DLD1 (cell line): ENCODE measurements at regions not wholly inside any gene's neighbourhood (a gene's known extent, or its start where the extent isn't known, plus 50 kb on each side); places are given as distances from the start of the nearest gene placed in this dataset.

Experiments
- in situ Hi-C: cut with HindIII; loops from 2 replicates; pipeline ENCODE4 v1.10.0; 2017; ENCODE audit warnings: low sequenced_read_pairs

DNA sequence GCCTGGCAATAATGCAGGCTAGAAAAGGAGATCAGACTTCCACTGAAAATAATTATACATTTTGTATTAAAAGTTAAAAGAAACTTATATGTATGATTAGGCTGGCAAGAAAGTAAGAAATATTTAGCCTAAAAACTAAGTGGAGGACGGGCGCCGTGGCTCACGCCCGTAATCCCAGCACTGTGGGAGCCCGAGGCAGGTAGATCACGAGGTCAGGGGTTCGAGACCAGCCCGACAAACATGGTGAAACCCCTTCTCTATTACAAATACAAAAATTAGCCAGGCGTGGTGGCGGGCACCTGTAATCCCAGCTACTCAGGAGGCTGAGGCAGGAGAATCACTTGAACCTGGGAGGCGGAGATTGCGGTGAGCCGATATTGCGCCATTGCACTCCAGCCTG lies 707.0 kb downstream of the C6orf118 start:
- in situ Hi-C loops = loop anchor here (10.0 kb wide), 1 partner anchor 1878 kb away; the partner anchor contains the start of genes PACRG and PRKN

DNA sequence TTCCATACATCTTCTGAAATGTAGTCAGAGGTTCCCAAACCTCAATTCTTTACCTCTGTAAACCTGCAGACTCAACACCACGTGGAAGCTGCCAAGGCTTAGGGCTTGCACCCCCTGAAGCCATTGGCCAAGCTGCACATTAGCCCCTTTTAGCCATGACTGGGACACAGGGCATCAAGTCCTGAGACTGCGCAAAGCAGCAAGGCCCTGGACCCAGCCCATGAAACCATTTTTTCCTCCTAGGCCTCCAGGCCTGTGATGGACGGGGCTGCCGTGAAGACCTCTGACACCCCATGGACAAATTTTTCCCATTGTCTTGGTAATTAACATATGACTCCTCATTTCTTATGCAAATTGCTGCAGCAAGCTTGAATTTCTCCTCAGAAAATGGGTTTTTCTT lies 727.8 kb downstream of the C6orf118 start:
- in situ Hi-C loops = no loop called here

DNA sequence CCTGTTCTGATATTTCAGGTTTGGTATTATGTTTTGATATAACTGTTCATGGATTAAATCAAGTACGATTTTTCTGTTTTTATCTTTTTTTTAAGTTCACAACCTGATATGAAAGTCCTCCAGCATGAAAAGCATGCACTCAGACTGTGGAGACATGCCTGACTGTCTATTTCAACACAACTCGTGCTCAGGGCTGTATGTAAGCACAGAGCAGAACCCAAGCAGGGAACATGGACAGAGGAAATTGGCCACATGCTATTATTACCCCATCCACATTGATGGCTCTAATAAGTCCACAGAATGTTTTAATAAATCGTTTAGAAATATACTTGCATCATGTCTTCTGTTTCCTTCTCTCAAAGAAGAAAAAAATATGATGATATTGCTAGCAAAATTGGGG lies 730.4 kb downstream of the C6orf118 start:
- in situ Hi-C loops = no loop called here

DNA sequence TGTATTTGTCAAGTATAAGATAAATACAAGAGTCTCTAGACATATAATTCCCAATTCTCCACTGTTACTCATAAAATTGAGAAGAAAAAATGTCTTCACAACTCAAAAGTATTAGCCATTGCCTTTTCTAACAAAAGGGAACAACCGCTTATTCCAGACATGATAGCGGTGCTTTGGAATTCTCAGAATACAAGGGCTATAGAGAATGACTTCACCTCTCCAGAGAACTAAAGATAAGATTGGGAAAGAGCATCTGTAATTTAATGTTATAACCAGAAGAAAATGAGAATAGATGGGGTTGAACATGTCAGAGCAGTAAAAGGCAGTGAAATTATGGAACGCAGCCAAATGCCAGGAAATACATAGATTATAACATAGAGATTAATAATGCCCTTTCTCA lies 730.8 kb downstream of the C6orf118 start:
- in situ Hi-C loops = no loop called here

DNA sequence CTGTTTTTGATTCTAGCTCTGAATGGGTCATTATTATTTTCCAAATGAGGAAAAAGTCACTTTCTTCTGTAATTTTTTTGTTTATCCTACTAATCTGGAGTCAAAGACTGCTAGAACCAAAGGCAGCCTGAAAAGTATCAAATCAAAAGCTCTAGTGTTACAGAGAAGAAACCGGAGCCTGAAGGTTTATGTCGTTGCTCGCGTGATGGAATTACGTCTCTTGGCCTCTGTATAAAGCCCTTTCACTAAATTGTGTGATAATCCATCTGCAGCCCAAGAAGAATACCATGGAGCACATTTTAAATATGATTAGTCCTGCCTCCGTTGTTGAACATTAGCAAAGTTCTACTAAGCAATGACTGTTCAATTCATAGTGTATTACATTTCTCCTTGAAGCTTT lies 738.6 kb downstream of the C6orf118 start:
- in situ Hi-C loops = no loop called here

DNA sequence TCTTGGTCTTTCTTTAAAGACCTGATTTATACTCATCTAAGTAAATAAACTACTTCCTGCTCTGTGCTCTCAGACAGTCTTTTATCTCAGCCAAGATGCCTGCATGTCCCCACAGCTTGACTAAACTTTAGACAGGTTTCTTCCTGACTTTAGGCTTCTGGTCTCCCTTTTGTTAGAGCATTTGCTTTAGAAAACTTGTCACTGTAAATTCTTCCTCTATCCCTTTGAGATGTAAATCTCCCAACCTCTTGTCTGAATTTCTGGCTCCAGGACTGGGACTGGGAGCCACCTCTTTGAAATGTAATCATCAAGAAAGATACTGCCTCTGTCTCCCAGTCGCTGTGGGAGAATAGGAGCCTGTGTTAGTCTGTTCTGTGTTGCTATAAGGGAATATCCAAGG lies 739.9 kb downstream of the C6orf118 start:
- in situ Hi-C loops = no loop called here

DNA sequence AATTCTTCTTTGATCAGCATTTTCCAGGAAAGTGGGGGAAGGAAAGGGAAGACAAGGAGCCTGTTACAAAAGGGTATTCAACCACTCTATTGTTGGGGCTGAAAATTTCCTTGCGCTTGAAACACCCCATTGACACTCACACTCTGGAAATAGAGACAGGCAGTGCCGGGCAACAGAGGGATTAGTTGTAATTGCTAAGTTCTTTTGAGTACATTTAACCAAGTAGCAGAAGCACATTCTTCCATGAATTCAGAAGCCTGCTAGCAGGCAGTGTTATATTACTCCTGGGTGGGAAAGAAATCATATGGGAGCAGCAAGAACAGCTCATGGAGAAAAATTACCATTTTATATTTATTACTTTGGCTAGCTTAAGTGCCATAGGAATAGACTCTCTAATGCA lies 745.5 kb downstream of the C6orf118 start:
- in situ Hi-C loops = no loop called here

DNA sequence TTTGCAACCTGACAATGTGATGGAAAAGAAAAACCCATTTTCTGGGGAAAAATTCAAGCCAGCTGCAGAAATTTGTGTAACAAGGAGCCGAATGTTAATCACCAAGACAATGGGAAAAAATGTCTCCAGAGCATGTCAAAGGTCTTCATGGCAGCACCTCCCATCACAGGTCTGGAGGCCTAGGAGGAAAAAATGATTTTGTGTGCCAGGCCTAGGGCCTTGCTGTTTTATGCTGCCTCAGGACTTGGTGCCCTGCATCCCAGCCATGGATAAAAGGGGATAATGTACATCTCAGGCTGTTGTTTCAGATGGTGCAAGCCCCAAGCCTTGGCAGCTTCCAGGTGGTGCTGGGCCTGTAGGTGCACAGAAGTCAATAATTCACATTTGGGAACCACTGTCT lies 747.7 kb downstream of the C6orf118 start:
- in situ Hi-C loops = no loop called here

DNA sequence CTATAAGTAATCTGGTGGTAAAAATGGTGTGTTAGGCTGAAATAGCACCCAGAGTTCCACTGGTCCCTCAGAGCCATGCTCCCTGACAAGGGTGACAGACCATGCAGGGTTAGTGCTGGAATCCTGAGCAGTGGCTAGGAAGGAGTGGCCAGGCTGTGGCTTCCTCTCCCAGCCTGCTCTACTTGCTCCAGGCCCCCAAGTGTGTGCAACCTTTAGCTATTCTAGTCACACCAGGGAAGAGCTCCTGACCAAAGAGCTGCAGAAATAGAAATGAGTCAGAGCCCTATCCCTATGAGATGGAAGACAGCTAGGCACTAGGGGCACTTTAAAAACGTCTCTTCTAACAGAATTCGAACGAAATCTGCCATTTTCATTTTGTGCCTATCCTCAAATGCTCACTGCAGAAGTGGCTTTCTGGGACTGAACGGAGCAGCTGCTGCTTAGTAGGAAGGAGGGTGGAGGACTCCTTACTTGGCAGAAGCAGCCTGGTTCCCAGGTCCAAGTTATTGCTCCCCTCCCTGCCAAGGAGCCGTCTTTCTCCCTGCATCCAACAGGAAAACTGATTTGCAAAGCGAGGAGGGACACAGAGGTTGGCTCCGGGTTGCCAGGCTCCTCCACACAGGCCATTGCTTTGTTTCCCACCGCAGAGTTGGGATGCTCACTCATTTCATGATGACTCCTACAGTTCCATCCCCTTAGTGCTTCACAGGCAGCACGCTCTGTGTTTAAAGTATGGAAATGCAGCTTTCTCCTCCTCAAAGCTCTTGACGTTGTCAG lies 754.5 kb downstream of the C6orf118 start:
- in situ Hi-C loops = no loop called here

DNA sequence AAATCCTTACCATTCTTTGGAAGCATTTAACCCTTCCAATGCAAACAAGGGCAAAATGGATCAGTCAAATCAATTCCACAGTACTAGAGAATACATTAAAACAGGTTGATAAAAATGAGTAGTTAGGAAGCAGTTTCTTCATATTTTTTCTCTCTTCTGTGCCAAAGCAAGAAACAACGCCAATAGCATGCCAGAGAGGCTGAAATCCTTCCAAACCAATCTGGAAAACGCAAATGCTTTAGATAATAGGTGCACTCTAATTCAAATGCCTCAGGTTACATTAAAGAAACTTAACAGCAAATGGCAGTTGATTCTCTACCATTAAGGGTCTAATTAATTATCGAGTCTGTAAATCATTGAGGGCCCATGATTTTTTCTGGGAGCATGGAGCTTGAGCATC lies 755.2 kb downstream of the C6orf118 start:
- in situ Hi-C loops = no loop called here

DNA sequence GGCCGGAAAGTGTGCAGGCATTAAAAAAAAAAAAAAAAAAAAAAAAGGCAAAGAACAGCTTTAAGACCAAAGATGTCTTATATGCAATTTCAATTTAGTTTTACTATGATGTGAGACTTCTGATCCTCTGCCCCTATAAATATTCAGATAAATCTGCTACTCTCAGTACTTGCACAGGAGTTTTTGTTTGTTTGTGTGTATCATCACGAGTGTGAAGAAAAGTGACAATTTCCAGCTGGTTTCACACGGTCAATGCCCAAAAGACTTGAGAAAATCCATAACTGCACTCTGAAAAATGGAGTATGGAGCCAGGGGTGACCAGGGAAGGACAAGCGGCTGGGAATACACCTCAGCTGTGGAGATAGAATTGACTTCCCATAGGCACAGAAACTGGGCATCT lies 757.7 kb downstream of the C6orf118 start:
- in situ Hi-C loops = no loop called here

DNA sequence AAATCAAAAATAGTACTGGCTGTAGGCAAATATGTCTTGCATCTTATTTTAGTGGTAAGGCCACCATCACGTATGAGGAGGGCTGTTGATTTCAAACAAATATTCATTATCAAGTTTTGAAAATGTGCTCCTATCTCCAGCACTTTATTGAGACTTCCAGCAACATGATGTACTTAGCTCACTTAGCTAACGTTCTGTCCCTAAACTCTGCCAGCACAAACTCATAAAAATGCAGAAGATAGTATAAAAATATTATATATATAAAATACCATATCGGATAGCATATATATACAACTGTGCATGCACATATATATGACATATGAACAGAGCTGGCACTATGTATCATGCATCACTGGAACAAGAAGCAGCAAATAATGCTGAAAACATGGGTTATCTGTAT lies 762.3 kb downstream of the C6orf118 start:
- in situ Hi-C loops = no loop called here

DNA sequence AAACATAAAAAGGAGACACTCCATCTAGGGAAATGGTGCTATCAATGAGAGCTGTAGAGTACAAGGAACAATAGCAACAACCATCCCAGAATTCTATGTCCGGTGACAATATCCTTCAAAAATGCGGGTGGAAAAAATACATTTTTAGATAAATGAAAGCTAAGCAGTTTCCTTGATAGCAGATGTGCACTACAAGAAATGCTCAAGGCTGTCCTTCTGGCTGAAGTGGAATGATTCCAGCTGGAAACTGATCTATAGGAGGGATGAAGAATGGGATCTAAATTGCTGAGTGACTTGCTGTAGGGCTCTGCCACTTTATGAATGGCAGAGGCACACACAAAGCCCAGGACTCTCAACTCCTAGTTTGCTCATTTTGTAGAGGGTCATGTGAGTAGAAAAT lies 763.1 kb downstream of the C6orf118 start:
- in situ Hi-C loops = no loop called here

DNA sequence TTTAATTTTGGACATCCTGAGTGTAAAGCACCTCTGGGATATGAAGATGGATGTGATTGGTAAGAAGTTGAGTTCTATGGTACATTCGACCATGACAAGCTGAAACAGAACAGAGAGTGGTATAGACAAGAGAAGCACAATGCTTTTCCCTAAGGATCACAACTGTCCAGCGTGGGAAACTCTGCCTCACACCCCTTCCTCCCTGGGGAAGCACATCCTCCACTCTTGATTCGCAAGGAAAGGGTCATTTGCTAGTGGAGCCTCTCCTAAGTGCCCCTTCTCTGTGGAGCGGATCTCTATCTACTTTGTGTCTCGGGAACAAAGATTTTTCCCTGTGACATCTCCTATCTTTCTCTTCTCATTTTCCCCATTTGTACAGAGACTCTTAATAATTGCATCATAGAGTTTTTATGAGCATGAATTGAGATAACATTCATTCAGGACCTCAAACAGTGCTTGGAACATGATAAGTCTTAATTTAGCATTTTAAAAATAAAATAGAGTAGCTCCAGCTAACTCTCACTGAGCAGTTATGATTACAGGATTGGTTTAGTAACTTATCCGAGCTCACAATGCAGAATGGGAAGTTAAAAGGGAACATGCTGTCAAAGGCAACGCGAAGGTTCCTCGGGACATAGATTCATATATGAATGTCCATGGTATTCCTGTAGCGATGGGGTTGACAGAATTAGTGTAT lies 775.2 kb downstream of the C6orf118 start:
- in situ Hi-C loops = no loop called here

DNA sequence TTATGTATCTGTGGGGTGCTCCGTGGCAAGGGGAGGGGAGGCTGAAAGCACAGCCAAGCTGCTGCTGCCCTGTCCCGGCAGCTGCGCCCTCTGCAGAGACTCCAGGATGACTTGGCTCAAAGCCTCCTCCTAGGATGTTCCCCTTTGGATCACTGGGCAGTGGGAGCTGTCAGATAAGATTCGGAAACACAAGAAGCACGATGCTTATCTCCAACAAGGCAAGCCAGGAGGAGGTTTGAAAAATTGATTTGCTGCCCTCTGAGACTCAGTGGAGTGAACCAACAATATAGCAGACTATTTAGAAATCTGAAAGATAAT lies 776.4 kb downstream of the C6orf118 start:
- in situ Hi-C loops = no loop called here

DNA sequence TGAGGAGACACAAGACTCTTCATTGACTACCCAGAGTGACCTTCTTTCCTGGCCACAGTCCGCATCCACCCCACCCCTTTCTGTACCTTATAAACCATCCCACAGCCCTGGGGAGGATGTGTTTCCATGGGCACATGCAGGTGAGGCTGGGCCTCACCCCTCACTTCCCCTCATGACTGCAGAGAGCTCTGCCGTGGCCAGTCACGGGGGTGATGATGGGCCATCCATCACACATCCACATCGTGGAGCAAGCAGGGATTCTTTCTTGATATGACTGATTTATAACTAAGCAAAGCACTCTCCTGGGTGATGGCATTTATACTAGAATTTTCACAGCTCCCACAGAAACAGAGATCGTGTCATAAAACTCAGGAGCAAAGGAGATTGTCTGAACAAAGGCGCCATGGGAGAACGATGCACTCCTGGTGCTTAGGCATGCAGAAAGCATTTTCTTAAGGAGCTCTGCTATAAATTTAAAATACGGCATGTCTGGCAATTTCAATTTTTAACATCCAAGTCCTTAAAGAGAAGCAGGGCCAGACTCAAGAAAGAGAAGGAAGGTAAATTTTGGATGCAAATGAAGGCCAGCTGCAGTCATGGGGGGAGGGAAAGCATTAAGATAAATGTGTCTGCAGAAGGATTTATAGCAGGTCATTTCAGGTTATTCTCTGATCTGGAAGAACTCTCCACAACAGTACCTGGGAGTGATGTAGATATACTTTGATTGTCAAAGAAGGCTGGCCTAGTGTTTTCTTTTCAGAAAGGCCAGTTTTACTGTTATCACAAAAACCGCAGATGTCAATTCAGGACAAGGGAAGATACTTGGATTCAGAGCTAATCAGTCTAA lies 777.0 kb downstream of the C6orf118 start:
- in situ Hi-C loops = no loop called here

DNA sequence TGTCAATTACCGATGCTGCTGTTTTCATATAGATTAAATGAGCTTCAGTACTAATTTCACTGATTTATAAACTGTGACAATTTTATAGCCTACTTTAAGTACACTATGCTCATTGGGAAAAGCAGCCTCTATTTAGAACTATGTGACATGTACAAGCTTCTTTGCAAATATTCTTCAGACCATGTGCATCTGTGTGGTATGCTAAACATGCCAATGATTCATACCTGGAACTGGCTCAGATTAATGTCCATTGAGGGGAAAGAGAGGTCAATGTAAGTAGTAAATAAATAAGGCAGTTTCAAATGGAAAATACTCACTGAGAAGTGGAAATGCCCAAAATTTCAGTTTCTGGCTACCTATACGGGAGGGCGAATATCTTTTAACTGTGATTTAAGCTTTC lies 777.7 kb downstream of the C6orf118 start:
- in situ Hi-C loops = no loop called here

DNA sequence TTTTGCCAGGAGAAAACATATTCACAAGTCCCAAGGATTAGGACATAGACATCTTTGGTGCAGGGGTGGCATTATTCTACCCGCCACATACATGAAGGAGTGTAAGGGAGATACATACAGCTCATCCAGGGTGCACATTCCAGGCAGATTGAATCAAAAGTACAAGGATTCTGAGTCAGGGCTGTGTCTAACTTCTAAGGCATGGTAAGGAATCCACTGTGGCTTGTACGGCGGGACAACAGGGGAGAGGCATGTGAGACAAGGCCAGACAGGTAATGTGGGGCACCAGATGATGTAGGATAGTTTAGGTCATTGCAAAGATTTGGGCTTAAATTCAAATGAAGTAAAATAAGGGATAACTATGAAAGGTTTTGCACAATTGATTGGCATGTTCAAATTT lies 780.9 kb downstream of the C6orf118 start:
- in situ Hi-C loops = no loop called here

DNA sequence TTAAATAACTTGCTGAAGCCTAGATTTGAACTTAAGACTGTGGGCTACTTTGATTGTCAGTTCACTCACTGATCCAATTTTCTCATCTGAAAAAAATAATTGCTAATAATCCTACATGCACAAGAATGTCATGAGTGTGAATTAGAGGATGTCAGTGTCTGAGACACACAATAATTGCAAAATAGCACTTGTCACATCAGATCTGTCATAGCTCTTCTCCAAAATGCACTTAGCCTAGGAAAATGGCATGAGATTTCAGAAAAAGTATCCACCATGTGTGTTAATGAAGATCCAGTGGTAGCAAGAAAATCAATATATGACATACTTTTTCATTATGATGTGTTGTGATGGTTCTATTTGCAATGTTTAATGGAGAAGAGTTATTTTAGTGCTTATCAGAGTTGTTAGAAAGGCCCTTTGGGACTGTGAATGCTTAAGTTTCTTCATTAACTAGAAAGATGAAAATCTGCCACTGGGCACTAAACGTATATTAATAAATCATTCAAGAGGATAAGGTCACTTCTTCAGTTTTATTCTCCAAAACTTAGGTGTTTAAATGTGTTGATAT lies 786.2 kb downstream of the C6orf118 start:
- in situ Hi-C loops = no loop called here

DNA sequence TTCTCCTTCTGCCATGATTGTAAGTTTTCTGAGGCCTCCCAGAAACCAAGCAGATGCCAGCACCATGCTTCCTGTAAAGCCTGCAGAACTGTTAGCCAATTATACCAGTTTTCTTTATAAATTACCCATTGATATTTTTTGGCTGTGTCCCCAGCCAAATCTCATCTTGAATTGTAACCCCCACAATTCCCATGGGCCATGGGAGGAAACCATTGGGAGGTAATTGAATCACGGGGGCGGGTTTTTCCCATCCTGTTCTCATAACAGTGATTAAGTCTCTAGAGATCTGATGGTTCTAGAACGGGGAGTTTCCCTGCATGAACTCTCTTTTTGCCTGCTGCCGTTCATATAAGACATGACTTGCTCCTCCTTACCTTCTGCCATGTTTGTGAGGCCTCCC lies 788.5 kb downstream of the C6orf118 start:
- in situ Hi-C loops = no loop called here

DNA sequence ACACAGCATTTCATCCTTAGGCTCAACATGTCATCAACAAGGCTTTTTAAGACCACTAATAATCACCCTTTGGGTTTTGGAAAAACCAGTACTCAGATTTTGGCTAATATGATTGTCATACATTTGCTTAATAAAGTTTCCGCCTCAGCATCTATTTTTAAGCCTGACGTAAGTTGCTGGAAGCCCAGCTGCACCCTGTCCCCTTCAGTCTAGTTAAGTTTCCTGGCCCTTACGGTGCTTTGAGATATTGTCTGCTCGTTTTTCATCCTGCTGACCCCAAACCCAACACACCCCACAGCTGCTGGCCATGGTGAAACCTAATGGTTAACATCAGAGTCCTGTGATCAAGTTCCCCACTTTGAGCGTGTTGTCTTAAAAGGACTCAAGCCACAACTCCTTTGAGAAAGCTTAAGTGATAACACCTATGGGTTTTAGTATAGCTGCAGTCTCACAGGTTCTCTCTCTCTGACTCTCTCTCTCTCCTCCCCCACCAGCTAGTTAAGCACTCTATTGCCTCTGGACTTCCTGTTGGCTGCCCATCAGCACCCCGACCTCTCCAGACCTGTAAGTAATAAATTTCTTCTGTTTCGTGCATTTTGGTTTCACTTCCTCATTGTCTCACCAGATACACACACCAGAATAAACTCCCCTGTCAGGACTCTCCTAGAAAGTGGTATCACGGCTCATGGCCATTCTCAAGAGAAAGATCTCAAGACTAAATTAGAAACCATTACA lies 802.0 kb downstream of the C6orf118 start:
- in situ Hi-C loops = no loop called here
